IPS-NIHi11 (cell line): ENCODE measurements at regions not wholly inside any gene's neighbourhood (a gene's known extent, or its start where the extent isn't known, plus 50 kb on each side); places are given as distances from the start of the nearest gene placed in this dataset.

ENCODE experiments used
- DNase-seq: peaks from one replicate; pipeline ENCODE4 v3.0.0; 2012; ENCODE audit warnings: mixed read lengths, low spot score

- no peak for DNase-seq
Measured at GRCh38 chr5:20276061-20276958, 288.3 kb upstream of the CDH18 start.

- no peak for DNase-seq
Measured at GRCh38 chr5:20266066-20266465, 278.1 kb upstream of the CDH18 start.

GRCh38 chr5:20262896-20263295, 274.9 kb upstream of the CDH18 start:
- DNase-seq: no peak

GRCh38 chr5:20254748-20255147, 266.7 kb upstream of the CDH18 start:
- DNase-seq: no peak

- no peak for DNase-seq
Measured at GRCh38 chr5:20248118-20248517, 260.1 kb upstream of the CDH18 start.

GRCh38 chr5:20245432-20245974, 257.5 kb upstream of the CDH18 start:
- DNase-seq: no peak

GRCh38 chr5:20241351-20241750, 253.4 kb upstream of the CDH18 start:
- DNase-seq: no peak

GRCh38 chr5:20231040-20231439, 243.0 kb upstream of the CDH18 start:
- DNase-seq: no peak

- DNase-seq: no peak
Measured at GRCh38 chr5:20230010-20230409, 242.0 kb upstream of the CDH18 start.

- no peak for DNase-seq
Measured at GRCh38 chr5:20229303-20230005, 241.5 kb upstream of the CDH18 start.

- DNase-seq: no peak
Measured at GRCh38 chr5:20224966-20225365, 237.0 kb upstream of the CDH18 start.

GRCh38 chr5:20224046-20224445, 236.0 kb upstream of the CDH18 start:
- no peak for DNase-seq

- DNase-seq: no peak
Measured at GRCh38 chr5:20223451-20223850, 235.5 kb upstream of the CDH18 start.

- no peak for DNase-seq
Measured at GRCh38 chr5:20215257-20215656, 227.3 kb upstream of the CDH18 start.

- DNase-seq: no peak
Measured at GRCh38 chr5:20213803-20214202, 225.8 kb upstream of the CDH18 start.

- DNase-seq: no peak
Measured at GRCh38 chr5:20212701-20213100, 224.7 kb upstream of the CDH18 start.

- DNase-seq: no peak
Measured at GRCh38 chr5:20166456-20166855, 178.5 kb upstream of the CDH18 start.

GRCh38 chr5:20158006-20158405, 170.0 kb upstream of the CDH18 start:
- no peak for DNase-seq

GRCh38 chr5:20157089-20157488, 169.1 kb upstream of the CDH18 start:
- no peak for DNase-seq

- DNase-seq: no peak
Measured at GRCh38 chr5:20145240-20145639, 157.2 kb upstream of the CDH18 start.

- no peak for DNase-seq
Measured at GRCh38 chr5:20129501-20129900, 141.5 kb upstream of the CDH18 start.

- no peak for DNase-seq
Measured at GRCh38 chr5:20128343-20128742, 140.3 kb upstream of the CDH18 start.

- DNase-seq: no peak
Measured at GRCh38 chr5:20114526-20114925, 126.5 kb upstream of the CDH18 start.
